ENCODE measurements at regions not wholly inside any gene's neighbourhood (a gene's known extent, or its start where the extent isn't known, plus 50 kb on each side); places are given as distances from the start of the nearest gene placed in this dataset.
"Not testable (repeated sequence)": the region's sequence is repeated elsewhere in the genome, so short reads cannot be mapped to it uniquely, and the experiment has no call there.

GRCh38 chr1:106412321-106412720, 644.2 kb upstream of the PRMT6 start:
- DNase-seq (ENCODE audit: low spot score) = not testable (repeated sequence)

GRCh38 chr1:106435269-106435668, 621.2 kb upstream of the PRMT6 start:
- DNase-seq (ENCODE audit: low spot score) = no peak

- no peak for DNase-seq (ENCODE audit: low spot score)
Measured at GRCh38 chr1:106439475-106439874, 617.0 kb upstream of the PRMT6 start.

GRCh38 chr1:106447466-106447865, 609.0 kb upstream of the PRMT6 start:
- no peak for DNase-seq (ENCODE audit: low spot score)

- no peak for DNase-seq (ENCODE audit: low spot score)
Measured at GRCh38 chr1:106456832-106457231, 599.6 kb upstream of the PRMT6 start.

GRCh38 chr1:106457368-106457767, 599.1 kb upstream of the PRMT6 start:
- no peak for DNase-seq (ENCODE audit: low spot score)

- DNase-seq (ENCODE audit: low spot score) = no peak
Measured at GRCh38 chr1:106458866-106459265, 597.6 kb upstream of the PRMT6 start.

- DNase-seq (ENCODE audit: low spot score) = no peak
Measured at GRCh38 chr1:106459418-106459817, 597.1 kb upstream of the PRMT6 start.

GRCh38 chr1:106465666-106466065, 590.8 kb upstream of the PRMT6 start:
- no peak for DNase-seq (ENCODE audit: low spot score)

- no peak for DNase-seq (ENCODE audit: low spot score)
Measured at GRCh38 chr1:106480629-106481028, 575.8 kb upstream of the PRMT6 start.

- no peak for DNase-seq (ENCODE audit: low spot score)
Measured at GRCh38 chr1:106492880-106493279, 563.6 kb upstream of the PRMT6 start.

GRCh38 chr1:106494646-106495045, 561.8 kb upstream of the PRMT6 start:
- DNase-seq (ENCODE audit: low spot score) = no peak

GRCh38 chr1:106498238-106498637, 558.2 kb upstream of the PRMT6 start:
- DNase-seq (ENCODE audit: low spot score) = no peak

GRCh38 chr1:106502659-106503058, 553.8 kb upstream of the PRMT6 start:
- no peak for DNase-seq (ENCODE audit: low spot score)

- DNase-seq (ENCODE audit: low spot score) = no peak
Measured at GRCh38 chr1:106515375-106515774, 541.1 kb upstream of the PRMT6 start.

GRCh38 chr1:106517224-106517623, 539.2 kb upstream of the PRMT6 start:
- no peak for DNase-seq (ENCODE audit: low spot score)

- DNase-seq (ENCODE audit: low spot score) = peak; percentile 11
Measured at GRCh38 chr1:106523497-106523896, 533.0 kb upstream of the PRMT6 start.

GRCh38 chr1:106524631-106525030, 531.8 kb upstream of the PRMT6 start:
- no peak for DNase-seq (ENCODE audit: low spot score)

GRCh38 chr1:106526650-106527049, 529.8 kb upstream of the PRMT6 start:
- no peak for DNase-seq (ENCODE audit: low spot score)

GRCh38 chr1:106534612-106535011, 521.9 kb upstream of the PRMT6 start:
- DNase-seq (ENCODE audit: low spot score) = no peak

GRCh38 chr1:106536741-106537140, 519.7 kb upstream of the PRMT6 start:
- DNase-seq (ENCODE audit: low spot score) = no peak

GRCh38 chr1:106548726-106549125, 507.7 kb upstream of the PRMT6 start:
- DNase-seq (ENCODE audit: low spot score) = no peak

GRCh38 chr1:106554294-106554693, 502.2 kb upstream of the PRMT6 start:
- DNase-seq (ENCODE audit: low spot score) = no peak

- DNase-seq (ENCODE audit: low spot score) = no peak
Measured at GRCh38 chr1:106555571-106555970, 500.9 kb upstream of the PRMT6 start.

GRCh38 chr1:106564192-106564591, 492.3 kb upstream of the PRMT6 start:
- DNase-seq (ENCODE audit: low spot score) = no peak
